SK-N-SH (cell line): ENCODE measurements at regions not wholly inside any gene's neighbourhood (a gene's known extent, or its start where the extent isn't known, plus 50 kb on each side); places are given as distances from the start of the nearest gene placed in this dataset.

ENCODE experiments used
- CTCF ChIA-PET: fragments of 300-600, 350-600 bp; formaldehyde crosslinking; extraction: SDS; loops from one replicate; lab custom pipeline; 2021; lab: Yijun Ruan, JAX
- POLR2A ChIA-PET: fragments of 350-600 bp; sonication (Branson Sonifier 250); formaldehyde crosslinking; extraction: SDS; loops from one replicate; lab custom pipeline; 2020; ENCODE audit warnings: antibody characterized with exemption, inconsistent platforms; lab: Yijun Ruan, JAX
- DNase-seq: peaks from one replicate; pipeline ENCODE4 v3.0.0; 2012
- H2AFZ ChIP-seq: fragments of 200-600 bp; sonication (generic); 2 replicates; pipeline ENCODE4 v1.8.1; 2016; ENCODE audit warnings: antibody characterized with exemption, mild to moderate bottlenecking, low read depth
- H3F3A ChIP-seq: fragments of 200-600 bp; sonication (generic); replicated peaks from 2 replicates; pipeline ENCODE3; 2016; ENCODE audit warnings: antibody characterized with exemption, mild to moderate bottlenecking; ENCODE audit not compliant: insufficient read depth
- H3K27ac ChIP-seq, 2 experiments: fragments of 200-500 bp in 1 of 2; fragments of 200-600 bp in 1 of 2; sonication (Bioruptor generic) in 1 of 2; sonication (generic), shearing (Covaris generic) in 1 of 2; 2 replicates each; pipeline versions ENCODE4 v1.5.1 to v1.6.1; 2014 to 2016; ENCODE audit warnings: low read depth in 2 of 2, inconsistent platforms in 1 of 2, low read length in 1 of 2, mild to moderate bottlenecking in 1 of 2, mixed read lengths in 1 of 2
- H3K27me3 ChIP-seq: fragments of 200-600 bp; sonication (generic), shearing (Covaris generic); 2 replicates; pipeline ENCODE4 v1.6.1; 2016; ENCODE audit warnings: mixed run types; ENCODE audit not compliant: insufficient read depth
- H3K36me3 ChIP-seq, 2 experiments: fragments of 200-500 bp in 1 of 2; fragments of 200-600 bp in 1 of 2; sonication (Bioruptor generic) in 1 of 2; sonication (generic) in 1 of 2; replicated peaks in 1 of 2; 2 replicates each; pipeline versions ENCODE3 to v1.5.1; 2014 to 2016; ENCODE audit warnings: low read length in 1 of 2, mild to moderate bottlenecking in 1 of 2; ENCODE audit not compliant: insufficient read depth in 2 of 2, control insufficient read depth in 1 of 2
- H3K4me1 ChIP-seq, 2 experiments: fragments of 200-500 bp in 1 of 2; fragments of 200-600 bp in 1 of 2; sonication (Bioruptor generic) in 1 of 2; sonication (generic), shearing (Covaris generic) in 1 of 2; 2 replicates each; pipeline versions ENCODE4 v1.5.1 to v1.6.1; 2014 to 2016; ENCODE audit warnings: low read depth in 1 of 2, low read length in 1 of 2, mixed run types in 1 of 2; ENCODE audit not compliant: insufficient read depth in 2 of 2, control insufficient read depth in 1 of 2
- H3K4me2 ChIP-seq: fragments of 200-600 bp; sonication (generic), shearing (Covaris generic); 2 replicates; pipeline ENCODE4 v1.6.1; 2017; ENCODE audit warnings: mixed run types
- H3K4me3 ChIP-seq, 2 experiments: fragments of 200-500 bp in 1 of 2; fragments of 200-600 bp in 1 of 2; sonication (Bioruptor generic) in 1 of 2; sonication (generic), shearing (Covaris generic) in 1 of 2; 2 replicates each; pipeline versions ENCODE4 v1.5.1 to v1.8.1; 2014 to 2016; ENCODE audit warnings: low read depth in 2 of 2, inconsistent platforms in 1 of 2, low read length in 1 of 2, mild to moderate bottlenecking in 1 of 2, mixed read lengths in 1 of 2, moderate library complexity in 1 of 2
- H3K79me2 ChIP-seq: fragments of 200-600 bp; sonication (generic); 2 replicates; pipeline ENCODE4 v1.8.1; 2017; ENCODE audit warnings: mild to moderate bottlenecking; ENCODE audit not compliant: insufficient read depth
- H3K9ac ChIP-seq: fragments of 200-600 bp; sonication (generic); 2 replicates; pipeline ENCODE4 v1.6.1; 2017; ENCODE audit warnings: mixed run types
- H3K9me2 ChIP-seq: fragments of 200-600 bp; sonication (generic); 2 replicates; pipeline ENCODE4 v1.6.1; 2017; ENCODE audit warnings: mixed run types
- H3K9me3 ChIP-seq: fragments of 200-600 bp; sonication (generic); 2 replicates; pipeline ENCODE4 v1.6.1; 2017; ENCODE audit warnings: mixed run types, mild to moderate bottlenecking, moderate library complexity
- H4K20me1 ChIP-seq: fragments of 200-600 bp; sonication (generic); 2 replicates; pipeline ENCODE4 v1.6.1; 2017; ENCODE audit warnings: mild to moderate bottlenecking, mixed run types; ENCODE audit not compliant: insufficient read depth
- ELF1 ChIP-seq: IDR thresholded peaks from 2 replicates; pipeline ENCODE4 v1.4.0; 2012
- FOXM1 ChIP-seq: IDR thresholded peaks from 2 replicates; pipeline ENCODE4 v1.4.0; 2012; ENCODE audit warnings: low read depth, mild to moderate bottlenecking
- GABPA ChIP-seq: IDR thresholded peaks from 2 replicates; pipeline ENCODE4 v1.4.0; 2012; ENCODE audit warnings: low read depth, mild to moderate bottlenecking
- GATA2 ChIP-seq: sonication (generic); formaldehyde crosslinking; IDR thresholded peaks from 2 replicates; pipeline ENCODE4 v1.5.0; 2020; ENCODE audit warnings: mild to moderate bottlenecking, missing genetic modification reagents
- IRF3 ChIP-seq: fragments of 150-350 bp; IDR thresholded peaks from 2 replicates; pipeline ENCODE4 v1.6.1; 2016; ENCODE audit warnings: mild to moderate bottlenecking, low read depth, low read length
- MEF2A ChIP-seq: IDR thresholded peaks from 2 replicates; pipeline ENCODE4 v1.4.0; 2012; ENCODE audit warnings: low read depth, borderline replicate concordance
- NFIC ChIP-seq: IDR thresholded peaks from 2 replicates; pipeline ENCODE4 v1.4.0; 2012; ENCODE audit warnings: borderline replicate concordance
- PBX3 ChIP-seq: IDR thresholded peaks from 2 replicates; pipeline ENCODE4; 2012
- RAD21 ChIP-seq: IDR thresholded peaks from 2 replicates; pipeline ENCODE4 v1.6.1; 2012; ENCODE audit warnings: mild to moderate bottlenecking, low read length
- REST ChIP-seq: IDR thresholded peaks from 2 replicates; pipeline ENCODE4 v1.6.1; 2012; ENCODE audit warnings: mild to moderate bottlenecking, low read depth, low read length, moderate library complexity
- RXRA ChIP-seq: IDR thresholded peaks from 2 replicates; pipeline ENCODE4 v1.4.0; 2012; ENCODE audit warnings: low read depth, mild to moderate bottlenecking, borderline replicate concordance
- SMC3 ChIP-seq: IDR thresholded peaks from 2 replicates; pipeline ENCODE4 v1.6.1; 2012; ENCODE audit warnings: low read depth, low read length, improper control_type of control experiment
- TAF1 ChIP-seq: IDR thresholded peaks from 2 replicates; pipeline ENCODE4 v1.6.1; 2012; ENCODE audit warnings: low read depth, mild to moderate bottlenecking, low read length, moderate library complexity, borderline replicate concordance
- TCF12 ChIP-seq: IDR thresholded peaks from 2 replicates; pipeline ENCODE4 v1.4.0; 2012
- TEAD4 ChIP-seq: IDR thresholded peaks from 2 replicates; pipeline ENCODE4 v1.4.0; 2012; ENCODE audit warnings: mild to moderate bottlenecking, borderline replicate concordance; ENCODE audit not compliant: insufficient read depth
- YY1 ChIP-seq: IDR thresholded peaks from 2 replicates; pipeline ENCODE4 v1.4.0; 2012; ENCODE audit warnings: low read depth, mild to moderate bottlenecking
- ZBTB33 ChIP-seq: IDR thresholded peaks from 2 replicates; pipeline ENCODE4 v1.4.0; 2012; ENCODE audit warnings: low read depth, borderline replicate concordance
- WGBS: methylation state at CpG from one replicate; pipeline ENCODE4 v1.1.6; 2017; ENCODE audit warnings: low lambda C conversion rate; 5-methylcytosine and 5-hydroxymethylcytosine counted together

GRCh38 chr2:58651930-58652329 lies 410.8 kb upstream of the FANCL start:
- CTCF ChIA-PET: interaction anchor here (0.8 kb wide), 1 partner anchor 11 kb away, joined by 3 read pairs; no protein-coding TSS in a partner anchor

GRCh38 chr2:58650781-58651180 lies 409.7 kb upstream of the FANCL start:
- no peaks in the 10 kb centered on the region; a peak in 2 of 4 replicates for H3K4me1 ChIP-seq
- H3K79me2 ChIP-seq: no peaks in the 10 kb centered on the region
- no peaks in the 10 kb centered on the region; the same call in 1 of the 2 replicates for H3K9me2 ChIP-seq
- 56% methylated on average over 3 of the region's 3 CpGs for WGBS
- H3K36me3 ChIP-seq: no peaks in the 10 kb centered on the region
- POLR2A ChIA-PET: no interaction called here
- H3K27me3 ChIP-seq: no peaks in the 10 kb centered on the region
- no peaks in the 10 kb centered on the region for H3K9me3 ChIP-seq
- H3F3A ChIP-seq: no peaks in the 10 kb centered on the region
- no peaks in the 10 kb centered on the region for H4K20me1 ChIP-seq
- no peak for DNase-seq
- no peak overlapping the region for H3K9ac ChIP-seq
- H3K4me2 ChIP-seq: no peak overlapping the region
- no peak overlapping the region for H3K27ac ChIP-seq
- CTCF ChIA-PET: no interaction called here
- no peak overlapping the region for H3K4me3 ChIP-seq
- H2AFZ ChIP-seq: no peak overlapping the region
- no peak for TF ChIP-seq GATA2
- no peak for TF ChIP-seq FOXM1
- TF ChIP-seq MEF2A: no peak
- no peak for TF ChIP-seq TEAD4
- no peak for TF ChIP-seq IRF3
- TF ChIP-seq PBX3: no peak
- TF ChIP-seq RAD21: no peak
- no peak for TF ChIP-seq GABPA
- no peak for TF ChIP-seq YY1
- TF ChIP-seq ZBTB33: no peak

More at GRCh38 chr2:58651930-58652329, 410.8 kb upstream of the FANCL start:
- Histone ChIP-seq H3K27ac (no peak overlapping the region), H3K4me2 (no peak overlapping the region), H3K9ac (no peak overlapping the region), H3K9me3 (no peaks in the 10 kb centered on the region), H3K9me2 (no peaks in the 10 kb centered on the region), H3K79me2 (no peaks in the 10 kb centered on the region), H2AFZ (no peak overlapping the region), H3K27me3 (no peaks in the 10 kb centered on the region), H3F3A (no peaks in the 10 kb centered on the region), H3K4me1 (peaks cover 0 to 1% of the 10 kb centered on the region in 2 experiments; a peak in 2 of 4 replicates), H3K4me3 (no peak overlapping the region), H4K20me1 (no peaks in the 10 kb centered on the region), H3K36me3 (no peaks in the 10 kb centered on the region)
- WGBS: 28% methylated on average over 5 of the region's 5 CpGs
- TF ChIP-seq TEAD4 (no peak), RXRA (no peak), MEF2A (no peak), ELF1 (no peak), NFIC (no peak), TAF1 (no peak), REST (no peak), SMC3 (no peak), RAD21 (no peak), FOXM1 (no peak), TCF12 (no peak)
- DNase-seq: no peak
- POLR2A ChIA-PET: no interaction called here
